ENCODE measurements at regions not wholly inside any gene's neighbourhood (a gene's known extent, or its start where the extent isn't known, plus 50 kb on each side); places are given as distances from the start of the nearest gene placed in this dataset.

GRCh38 chr16:73129455-73129854 is 81.5 kb upstream of the ZFHX3 start:
- no peak for TF ChIP-seq USF2 (IDR thresholded peaks at IDR 0.05; ENCODE audit: low read length)
- no peak for TF ChIP-seq GABPA (IDR thresholded peaks at IDR 0.05; ENCODE audit: borderline replicate concordance, insufficient read depth, low read length)
- no peak for TF ChIP-seq POLR2AphosphoS5 (IDR thresholded peaks at IDR 0.05; ENCODE audit: low read depth, low read length)
- no peak for TF ChIP-seq CTCF (IDR thresholded peaks at IDR 0.05; ENCODE audit: control extremely low read depth in 1 of 3, insufficient read depth in 1 of 3, low read depth in 1 of 3, low read length in 3 of 3)
- no peak for TF ChIP-seq EP300 (IDR thresholded peaks at IDR 0.05; ENCODE audit: borderline replicate concordance in 1 of 2, low read depth in 2 of 2, low read length in 2 of 2)
- no peak for TF ChIP-seq ATF2 (IDR thresholded peaks at IDR 0.05; ENCODE audit: low read length)
- no peak for TF ChIP-seq JUN (IDR thresholded peaks at IDR 0.05; ENCODE audit: low read depth, low read length)
- no peak for TF ChIP-seq MAFK (IDR thresholded peaks at IDR 0.05; ENCODE audit: low read depth, low read length)
- TF ChIP-seq EZH2 (IDR thresholded peaks at IDR 0.05; ENCODE audit: low read depth, low read length, severe bottlenecking), result no peak

All from H1 (cell line).